HepG2 (cell line): ENCODE measurements at regions not wholly inside any gene's neighbourhood (a gene's known extent, or its start where the extent isn't known, plus 50 kb on each side); places are given as distances from the start of the nearest gene placed in this dataset.

Experiments used
- ATAC-seq: fragments of 200-7000 bp; cut with Tn5 transposase; 3 replicates; pipeline ENCODE4 v1.9.1; 2020; ENCODE audit warnings: mild to moderate bottlenecking, moderate library complexity
- BruUV-seq: library from RNA; stranded (reverse); fragments of 400-500 nt; replicated peaks from 2 replicates; lab custom pipeline; 2021; lab: Mats Ljungman, UMichigan
- CTCF ChIA-PET: fragments of 300-600 bp; formaldehyde crosslinking; extraction: SDS; loops from one replicate; lab custom pipeline; 2021; ENCODE audit warnings: low total read pairs, inconsistent platforms, low intra/inter-chr PET ratio; lab: Yijun Ruan, JAX
- POLR2A ChIA-PET: fragments of 350-600 bp; sonication (Branson Sonifier 250); formaldehyde crosslinking; loops from one replicate; lab custom pipeline; 2020; ENCODE audit warnings: antibody characterized with exemption, inconsistent platforms; lab: Yijun Ruan, JAX
- DNase-seq: peaks from one replicate; pipeline ENCODE4 v3.0.0-alpha.2; 2015; ENCODE audit warnings: low spot score
- FAIRE-seq: peaks from 3 replicates; lab custom pipeline; 2011; peaks lifted over from hg19 to GRCh38; lab: Jason Lieb, UNC
- H2AFZ ChIP-seq: one replicate; pipeline ENCODE4 v1.6.1; 2011; ENCODE audit warnings: low read length, inconsistent platforms
- H3K27ac ChIP-seq: fragments of 300-600 bp; 3 replicates; pipeline ENCODE4 v1.8.0; 2011; ENCODE audit warnings: mixed run types, mild to moderate bottlenecking, mixed read lengths, low read length, inconsistent platforms; ENCODE audit not compliant: insufficient read depth; ENCODE audit errors: extremely low read length
- H3K27me3 ChIP-seq, 2 experiments: fragments of 200-600 bp in 1 of 2; 2 replicates in 1 of 2; 3 replicates in 1 of 2; pipeline versions ENCODE4 v1.6.0 to v1.8.0; 2011; ENCODE audit warnings: low read length in 2 of 2, mild to moderate bottlenecking in 2 of 2, moderate library complexity in 2 of 2, inconsistent platforms in 1 of 2; ENCODE audit not compliant: insufficient read depth in 2 of 2, control insufficient read depth in 1 of 2
- H3K36me3 ChIP-seq, 2 experiments: fragments of 200-600 bp in 1 of 2; replicated peaks in 1 of 2; 2 replicates in 1 of 2; 3 replicates in 1 of 2; pipeline versions ENCODE4 v1.5.1 to v1.8.0; 2011; ENCODE audit warnings: low read length in 2 of 2, inconsistent platforms in 1 of 2; ENCODE audit not compliant: insufficient read depth in 2 of 2, control insufficient read depth in 1 of 2
- H3K4me1 ChIP-seq: 2 replicates; pipeline ENCODE4 v1.5.1; 2012; ENCODE audit warnings: low read length, inconsistent platforms; ENCODE audit not compliant: insufficient read depth
- H3K4me2 ChIP-seq: 2 replicates; pipeline ENCODE4 v1.6.0; 2011; ENCODE audit warnings: low read depth, low read length, inconsistent platforms
- H3K4me3 ChIP-seq, 3 experiments: fragments of 200-600 bp in 1 of 3; sonication (generic), shearing (Covaris generic) in 1 of 3; replicated peaks in 1 of 3; 2 replicates each; pipeline ENCODE4 v1.5.1; 2011 to 2016; ENCODE audit warnings: low read length in 3 of 3, inconsistent platforms in 2 of 3, low read depth in 2 of 3, mild to moderate bottlenecking in 2 of 3, control low read depth in 1 of 3, mixed read lengths in 1 of 3; ENCODE audit not compliant: insufficient read depth in 1 of 3
- H3K79me2 ChIP-seq: one replicate; pipeline ENCODE4 v1.6.1; 2011; ENCODE audit warnings: low read length, inconsistent platforms; ENCODE audit not compliant: insufficient read depth
- H3K9ac ChIP-seq: 2 replicates; pipeline ENCODE4 v1.6.0; 2011; ENCODE audit warnings: mild to moderate bottlenecking, low read depth, low read length, inconsistent platforms; ENCODE audit not compliant: insufficient read depth
- H3K9me3 ChIP-seq: 2 replicates; pipeline ENCODE4 v1.5.1; 2012; ENCODE audit warnings: mild to moderate bottlenecking, low read length
- H4K20me1 ChIP-seq: 2 replicates; pipeline ENCODE4 v1.6.0; 2011; ENCODE audit warnings: inconsistent platforms, mild to moderate bottlenecking, low read length, moderate library complexity; ENCODE audit not compliant: insufficient read depth
- REST ChIP-seq, 2 experiments: IDR thresholded peaks; 2 replicates each; pipeline ENCODE4 v1.6.1; 2011 to 2012; ENCODE audit warnings: low read length in 2 of 2, borderline replicate concordance in 1 of 2, low read depth in 1 of 2, mild to moderate bottlenecking in 1 of 2, moderate library complexity in 1 of 2
- ZBTB37 ChIP-seq: sonication (generic); formaldehyde crosslinking; IDR thresholded peaks from 2 replicates; pipeline ENCODE4 v1.4.0; 2020; ENCODE audit warnings: mild to moderate bottlenecking, missing genetic modification reagents
- ZFP82 ChIP-seq: sonication (generic); formaldehyde crosslinking; IDR thresholded peaks from 2 replicates; pipeline ENCODE4 v1.5.1; 2020; ENCODE audit warnings: mild to moderate bottlenecking, missing genetic modification reagents, borderline replicate concordance
- ZNF335 ChIP-seq: sonication (generic); formaldehyde crosslinking; IDR thresholded peaks from 2 replicates; pipeline ENCODE4 v1.4.0; 2020; ENCODE audit warnings: missing genetic modification reagents
- ZNF644 ChIP-seq: IDR thresholded peaks from 2 replicates; pipeline ENCODE4 v1.6.1; 2016; ENCODE audit warnings: low read depth
- ZNF713 ChIP-seq: sonication (generic); formaldehyde crosslinking; IDR thresholded peaks from 2 replicates; pipeline ENCODE4 v1.4.0; 2020; ENCODE audit warnings: mild to moderate bottlenecking, missing genetic modification reagents
- WGBS: methylation state at CpG from one replicate; pipeline ENCODE4 v1.1.6; 2017; ENCODE audit warnings: low lambda C conversion rate; 5-methylcytosine and 5-hydroxymethylcytosine counted together
- in situ Hi-C: cut with HindIII; loops from 2 replicates; pipeline ENCODE4 v1.10.0; 2017; ENCODE audit warnings: low pct_unique_long_range_greater_than_20kb; ENCODE audit not compliant: extremely low pct_ligation_motif_present
- intact Hi-C: fragments of 100-400 bp; cut with micrococcal nuclease; formaldehyde crosslinking; loops from one replicate; pipeline ENCODE4 v1.10.0; 2022; ENCODE audit not compliant: unreplicated experiment

DNA sequence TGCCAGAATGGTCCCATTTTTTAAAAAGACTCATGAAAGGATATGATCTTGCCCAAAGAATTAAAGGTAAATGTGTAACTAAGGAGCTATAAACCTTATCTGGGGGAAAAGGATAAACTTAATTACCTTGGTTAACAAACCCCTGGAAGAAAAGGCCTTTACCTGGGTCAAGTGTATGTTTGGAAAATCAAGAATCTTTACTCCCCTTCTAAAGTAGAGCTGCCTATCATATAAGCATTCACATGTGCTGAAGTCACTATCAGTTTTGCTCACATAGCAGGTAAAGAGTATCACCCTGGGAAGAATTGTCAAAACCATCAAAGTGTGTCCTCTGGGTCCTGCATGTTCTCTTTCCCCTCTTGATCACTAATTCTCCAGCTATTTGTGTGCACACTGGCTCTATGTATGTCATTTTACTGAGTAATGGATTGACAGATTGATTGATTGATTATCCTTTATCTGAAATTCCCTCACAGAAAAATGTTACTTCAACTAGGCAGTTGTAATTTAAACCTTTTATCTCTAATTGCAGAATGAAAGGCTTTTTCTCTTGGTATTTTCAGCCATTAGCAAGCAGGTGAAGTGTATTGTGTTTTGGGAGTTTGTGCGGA, 199.4 kb downstream of the NOL4 start:
- TF ChIP-seq ZNF335 (CRISPR knock-in tag) = no peak
- TF ChIP-seq ZFP82 (CRISPR knock-in tag) = no peak
- no peak for TF ChIP-seq ZNF644 (CRISPR knock-in tag)
- TF ChIP-seq ZNF713 (CRISPR knock-in tag) = no peak
- TF ChIP-seq REST (IDR thresholded peaks at IDR 0.05; ENCODE audit: borderline replicate concordance in 1 of 2, low read depth in 1 of 2, low read length in 2 of 2) = no peak
- TF ChIP-seq ZBTB37 (CRISPR knock-in tag) = no peak
- BruUV-seq = no TSS peak
- FAIRE-seq = no peak
- H3K4me1 ChIP-seq = no peaks in the 10 kb centered on the region
- H3K9me3 ChIP-seq = no peaks in the 10 kb centered on the region
- intact Hi-C loops = no loop called here
- H3K9ac ChIP-seq = no peak overlapping the region
- POLR2A ChIA-PET = no interaction called here
- DNase-seq = no peak
- H3K4me3 ChIP-seq = no peak overlapping the region
- ATAC-seq = no peak
- in situ Hi-C loops = no loop called here
- no peaks in the 10 kb centered on the region for H3K36me3 ChIP-seq
- CTCF ChIA-PET = no interaction called here
- H3K27ac ChIP-seq = no peak overlapping the region
- H4K20me1 ChIP-seq = no peaks in the 10 kb centered on the region
- H2AFZ ChIP-seq = no peak overlapping the region
- no peaks in the 10 kb centered on the region for H3K27me3 ChIP-seq
- 83% methylated on average over 1 of the region's 1 CpG for WGBS
- no peaks in the 10 kb centered on the region for H3K79me2 ChIP-seq
- H3K4me2 ChIP-seq = no peak overlapping the region
